ENCODE measurements at regions not wholly inside any gene's neighbourhood (a gene's known extent, or its start where the extent isn't known, plus 50 kb on each side); places are given as distances from the start of the nearest gene placed in this dataset.

- TF ChIP-seq ZSCAN9 (CRISPR knock-in tag; IDR thresholded peaks at IDR 0.05; ENCODE audit: borderline replicate concordance) = peak; percentile 41; the same call in 1 of the 2 replicates
- TF ChIP-seq ZNF83 (CRISPR knock-in tag; IDR thresholded peaks at IDR 0.05; ENCODE audit: borderline replicate concordance) = no peak
- no peak for TF ChIP-seq ZNF124 (CRISPR knock-in tag; IDR thresholded peaks at IDR 0.05)
Measured at GRCh38 chr10:69684020-69684980, 54.3 kb downstream of the FAM241B start (continued).

- CTCF ChIA-PET (ENCODE audit: low intra/inter-chr PET ratio, low total read pairs) = no interaction called here
- POLR2A ChIA-PET = no interaction called here
- no peak for FAIRE-seq
- no peaks in the 10 kb centered on the region for H3K79me2 ChIP-seq (ENCODE audit: insufficient read depth, low read length)
- no peaks in the 10 kb centered on the region for H3K36me3 ChIP-seq (replicated peaks in 1 of 2; ENCODE audit: control insufficient read depth in 1 of 2, insufficient read depth in 2 of 2, low read length in 2 of 2)
- no peaks in the 10 kb centered on the region for H3K9me3 ChIP-seq (ENCODE audit: low read length)
- no peaks in the 10 kb centered on the region for H4K20me1 ChIP-seq (ENCODE audit: insufficient read depth, low read length)
- H3K27me3 ChIP-seq (ENCODE audit: control insufficient read depth in 1 of 2, insufficient read depth in 2 of 2, low read length in 2 of 2) = peaks cover 2 to 25% of the 10 kb centered on the region in 2 experiments; a peak in 2 of 5 replicates
- DNase-seq (ENCODE audit: low spot score) = no peak
- no peak overlapping the region for H3K9ac ChIP-seq (ENCODE audit: insufficient read depth, low read depth, low read length)
- BruUV-seq (replicated peaks) = no TSS peak
- H3K27ac ChIP-seq (ENCODE audit: extremely low read length, insufficient read depth, low read length) = no peak overlapping the region
- peak overlapping the region in 1 of 3 experiments; percentile 60; a peak in 2 of 6 replicates for H3K4me3 ChIP-seq (replicated peaks in 1 of 3; ENCODE audit: insufficient read depth in 1 of 3, low read depth in 2 of 3, low read length in 3 of 3)
- TF ChIP-seq ZNF746 (CRISPR knock-in tag; IDR thresholded peaks at IDR 0.05) (no peak), MEF2D (CRISPR knock-in tag; IDR thresholded peaks at IDR 0.05) (0 out of 2 replicates have a peak, but pooled peaks have one; percentile 12), ZNF160 (CRISPR knock-in tag; IDR thresholded peaks at IDR 0.05) (no peak), ZNF607 (CRISPR knock-in tag; IDR thresholded peaks at IDR 0.05; ENCODE audit: borderline replicate concordance) (no peak), ZHX2 (IDR thresholded peaks at IDR 0.05; ENCODE audit: low read depth) (no peak), ZHX2 (CRISPR knock-in tag; IDR thresholded peaks at IDR 0.05; ENCODE audit: borderline replicate concordance) (no peak), ZNF841 (CRISPR knock-in tag; IDR thresholded peaks at IDR 0.05; ENCODE audit: borderline replicate concordance) (no peak), HNF4G (IDR thresholded peaks at IDR 0.05; ENCODE audit: borderline replicate concordance, low read depth, low read length) (0 out of 2 replicates have a peak, but pooled peaks have one; percentile 1), HNF4G (CRISPR knock-in tag; IDR thresholded peaks at IDR 0.05; ENCODE audit: borderline replicate concordance, low read depth) (no peak)
- peaks cover 29% of the 10 kb centered on the region for H3K4me1 ChIP-seq (ENCODE audit: insufficient read depth, low read length)
- peak overlapping the region; percentile 65 for H3K4me2 ChIP-seq (ENCODE audit: low read depth, low read length)
- 33% methylated on average over 4 of the region's 4 CpGs for WGBS (ENCODE audit: low lambda C conversion rate)
- no peak overlapping the region for H2AFZ ChIP-seq (ENCODE audit: low read length)
- ATAC-seq = peak; percentile 15
- in situ Hi-C loops (cut with HindIII; ENCODE audit: extremely low pct_ligation_motif_present, low pct_unique_long_range_greater_than_20kb) = no loop called here
- intact Hi-C loops (cut with micrococcal nuclease; ENCODE audit: unreplicated experiment) = no loop called here
Measured at GRCh38 chr10:69684981-69685353, 54.9 kb downstream of the FAM241B start.
